ENCODE measurements at regions not wholly inside any gene's neighbourhood (a gene's known extent, or its start where the extent isn't known, plus 50 kb on each side); places are given as distances from the start of the nearest gene placed in this dataset.

DNA sequence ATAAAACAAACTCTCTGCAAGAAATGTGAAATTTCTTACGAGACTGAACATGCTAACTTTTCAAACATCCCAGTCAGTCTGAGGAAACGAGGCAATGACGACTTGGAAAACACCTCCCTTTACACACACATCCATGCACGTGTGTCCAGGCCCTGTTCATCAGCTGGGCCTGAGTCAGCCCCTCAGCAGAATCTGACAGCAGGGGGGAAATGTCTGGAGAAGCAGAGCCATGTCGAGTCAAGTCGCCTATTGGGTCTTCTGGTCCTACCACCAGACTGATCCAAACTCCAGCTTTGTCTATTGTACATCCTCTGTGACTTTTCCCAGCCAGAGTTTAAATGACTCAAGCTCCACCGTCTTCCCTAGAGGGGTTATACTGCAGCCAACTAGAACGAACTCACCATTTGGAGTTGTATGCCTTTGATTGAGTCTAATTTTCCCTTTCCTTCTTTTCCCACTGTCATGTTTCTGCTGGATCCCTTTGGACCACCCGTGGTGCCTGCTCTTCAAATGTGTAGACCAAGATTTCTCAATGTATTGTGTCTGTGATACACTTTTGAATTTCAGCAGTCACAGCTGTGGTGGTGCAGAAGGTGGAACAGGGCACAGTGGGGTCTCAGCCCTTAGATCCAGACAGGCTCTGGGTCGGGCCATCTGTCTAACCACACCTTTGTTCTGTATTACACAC, 254.0 kb downstream of the CDC5L start:
- no peak for TF ChIP-seq POLR2A (IDR thresholded peaks at IDR 0.05)
- TF ChIP-seq, protein P1, sequence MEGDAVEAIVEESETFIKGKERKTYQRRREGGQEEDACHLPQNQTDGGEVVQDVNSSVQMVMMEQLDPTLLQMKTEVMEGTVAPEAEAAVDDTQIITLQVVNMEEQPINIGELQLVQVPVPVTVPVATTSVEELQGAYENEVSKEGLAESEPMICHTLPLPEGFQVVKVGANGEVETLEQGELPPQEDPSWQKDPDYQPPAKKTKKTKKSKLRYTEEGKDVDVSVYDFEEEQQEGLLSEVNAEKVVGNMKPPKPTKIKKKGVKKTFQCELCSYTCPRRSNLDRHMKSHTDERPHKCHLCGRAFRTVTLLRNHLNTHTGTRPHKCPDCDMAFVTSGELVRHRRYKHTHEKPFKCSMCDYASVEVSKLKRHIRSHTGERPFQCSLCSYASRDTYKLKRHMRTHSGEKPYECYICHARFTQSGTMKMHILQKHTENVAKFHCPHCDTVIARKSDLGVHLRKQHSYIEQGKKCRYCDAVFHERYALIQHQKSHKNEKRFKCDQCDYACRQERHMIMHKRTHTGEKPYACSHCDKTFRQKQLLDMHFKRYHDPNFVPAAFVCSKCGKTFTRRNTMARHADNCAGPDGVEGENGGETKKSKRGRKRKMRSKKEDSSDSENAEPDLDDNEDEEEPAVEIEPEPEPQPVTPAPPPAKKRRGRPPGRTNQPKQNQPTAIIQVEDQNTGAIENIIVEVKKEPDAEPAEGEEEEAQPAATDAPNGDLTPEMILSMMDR (IDR thresholded peaks at IDR 0.05): no peak
